Mesodermal cell (in vitro differentiated cells): ENCODE measurements at regions not wholly inside any gene's neighbourhood (a gene's known extent, or its start where the extent isn't known, plus 50 kb on each side); places are given as distances from the start of the nearest gene placed in this dataset.

Experiments used
- H3K27ac ChIP-seq: 2 replicates; pipeline ENCODE4 v1.7.0; 2013; ENCODE audit warnings: mild to moderate bottlenecking, low read depth, low read length, moderate library complexity; ENCODE audit not compliant: severe bottlenecking
- H3K36me3 ChIP-seq: 2 replicates; pipeline ENCODE4 v1.7.1; 2013; ENCODE audit warnings: mild to moderate bottlenecking, low read length, moderate library complexity; ENCODE audit not compliant: control insufficient read depth, insufficient read depth
- H3K4me1 ChIP-seq: one replicate; pipeline ENCODE4 v1.7.1; 2013; ENCODE audit warnings: mild to moderate bottlenecking, low read length; ENCODE audit not compliant: insufficient read depth, control insufficient read depth, poor library complexity, severe bottlenecking
- H3K4me3 ChIP-seq: 2 replicates; pipeline ENCODE4 v1.7.0; 2013; ENCODE audit warnings: low read length, control low read depth, mild to moderate bottlenecking; ENCODE audit not compliant: insufficient read depth, poor library complexity, severe bottlenecking; ENCODE audit errors: extremely low read depth
- H3K9me3 ChIP-seq: 2 replicates; pipeline ENCODE4 v1.7.1; 2013; ENCODE audit warnings: mild to moderate bottlenecking, low read length, moderate library complexity; ENCODE audit not compliant: control insufficient read depth
- WGBS, 2 experiments: methylation state at CpG; one replicate each; pipeline ENCODE4 v1.1.5; 2013; ENCODE audit warnings: missing lambda C conversion rate in 2 of 2; ENCODE audit not compliant: insufficient coverage in 2 of 2; 5-methylcytosine and 5-hydroxymethylcytosine counted together

DNA sequence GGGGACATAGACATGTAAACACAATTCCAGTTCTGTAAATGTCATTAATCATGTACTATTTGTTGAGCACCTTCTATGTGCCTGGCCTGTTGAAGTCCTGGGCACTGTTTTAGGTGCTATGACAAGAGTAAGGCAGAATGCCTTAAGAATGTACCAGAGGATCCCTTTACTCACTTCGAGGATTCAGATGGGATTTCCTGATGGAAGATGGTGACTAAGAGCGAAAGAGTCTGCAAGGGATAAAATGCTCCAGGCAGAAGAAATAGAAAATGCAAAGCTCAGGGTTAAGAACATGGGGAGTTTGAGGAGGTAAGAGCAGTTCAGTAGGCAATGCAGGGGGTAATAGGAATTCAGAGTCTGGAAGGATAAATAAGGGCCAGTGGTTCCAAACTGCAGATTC is 671.3 kb upstream of the TBX3 start:
- H3K4me3 ChIP-seq: no peak overlapping the region
- H3K4me1 ChIP-seq: peaks cover 10% of the 10 kb centered on the region
- 88 to 90% methylated on average over 2 of the region's 2 CpGs for WGBS, 2 experiments
- H3K27ac ChIP-seq: no peak overlapping the region
- H3K36me3 ChIP-seq: no peaks in the 10 kb centered on the region
- no peaks in the 10 kb centered on the region for H3K9me3 ChIP-seq

DNA sequence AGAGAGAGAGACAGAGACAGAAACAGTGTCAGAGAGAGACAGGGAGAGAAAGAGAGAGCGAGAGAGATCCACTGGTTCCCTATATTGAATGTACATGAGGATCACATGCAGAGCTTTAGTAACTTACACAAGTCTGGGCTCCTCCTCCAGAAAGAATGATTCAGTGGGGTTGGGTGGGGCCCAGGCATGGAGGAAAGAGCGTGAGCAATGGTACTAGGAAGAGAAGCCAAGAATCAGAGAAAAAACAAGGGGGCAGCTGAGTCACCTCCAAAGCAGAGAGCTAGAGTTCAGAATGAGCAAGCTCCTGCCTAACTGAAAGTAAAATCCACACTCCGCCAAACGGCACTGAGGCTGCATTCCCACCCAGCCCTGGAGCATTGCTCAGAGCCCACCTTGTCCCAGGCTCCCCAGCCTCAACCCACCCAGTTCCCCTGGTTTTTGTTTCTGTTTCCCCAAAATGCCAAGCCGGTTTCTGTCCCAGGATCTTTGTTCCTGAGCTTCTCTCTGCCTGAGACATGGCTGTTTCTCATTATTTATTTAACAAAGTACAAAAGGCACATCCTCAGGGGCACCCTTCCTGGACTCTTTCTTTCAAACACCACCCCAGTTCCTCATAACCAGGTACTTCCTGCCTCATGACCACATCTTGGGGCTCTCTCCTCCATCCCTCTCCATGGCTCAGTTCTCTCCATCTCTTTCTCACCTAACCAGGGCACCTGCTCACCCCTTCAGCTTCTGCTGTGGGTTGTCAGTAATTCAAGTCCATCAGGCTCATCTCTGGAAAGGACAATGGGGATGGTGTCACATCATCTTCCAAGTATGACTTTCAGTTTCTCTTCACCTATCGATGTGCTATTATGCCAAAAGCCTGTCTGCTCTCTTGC is 670.3 kb upstream of the TBX3 start:
- Histone ChIP-seq H3K36me3 (no peaks in the 10 kb centered on the region), H3K4me3 (no peak overlapping the region), H3K4me1 (peaks cover 10% of the 10 kb centered on the region), H3K9me3 (no peaks in the 10 kb centered on the region), H3K27ac (no peak overlapping the region)
- WGBS, 2 experiments: 84 to 89% methylated on average over 5 of the region's 6 CpGs

DNA sequence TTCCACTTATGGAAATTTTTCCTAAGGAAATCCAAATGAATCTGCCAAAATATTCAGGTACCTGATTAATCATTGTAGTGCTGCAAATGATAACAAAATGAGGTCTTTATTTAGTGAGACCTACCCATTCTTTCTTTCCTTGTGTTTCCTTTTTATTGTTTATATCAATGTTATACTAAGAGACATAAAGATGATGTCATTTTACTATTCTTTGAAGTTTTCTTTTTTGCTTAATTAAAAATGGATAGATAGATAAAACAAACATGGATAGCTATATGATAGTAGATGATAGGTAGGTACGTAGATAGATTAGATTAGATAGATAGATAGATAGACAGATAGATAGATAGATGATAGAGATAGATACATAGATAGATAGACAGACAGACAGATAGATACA is 669.5 kb upstream of the TBX3 start:
- H3K4me3 ChIP-seq: no peak overlapping the region
- H3K4me1 ChIP-seq: peaks cover 10% of the 10 kb centered on the region
- no peak overlapping the region for H3K27ac ChIP-seq
- WGBS, 2 experiments: 100% methylated on average over 1 of the region's 1 CpG; no CpG with 5 or more reads in 1 of the 2 experiments
- H3K36me3 ChIP-seq: no peaks in the 10 kb centered on the region
- no peaks in the 10 kb centered on the region for H3K9me3 ChIP-seq

DNA sequence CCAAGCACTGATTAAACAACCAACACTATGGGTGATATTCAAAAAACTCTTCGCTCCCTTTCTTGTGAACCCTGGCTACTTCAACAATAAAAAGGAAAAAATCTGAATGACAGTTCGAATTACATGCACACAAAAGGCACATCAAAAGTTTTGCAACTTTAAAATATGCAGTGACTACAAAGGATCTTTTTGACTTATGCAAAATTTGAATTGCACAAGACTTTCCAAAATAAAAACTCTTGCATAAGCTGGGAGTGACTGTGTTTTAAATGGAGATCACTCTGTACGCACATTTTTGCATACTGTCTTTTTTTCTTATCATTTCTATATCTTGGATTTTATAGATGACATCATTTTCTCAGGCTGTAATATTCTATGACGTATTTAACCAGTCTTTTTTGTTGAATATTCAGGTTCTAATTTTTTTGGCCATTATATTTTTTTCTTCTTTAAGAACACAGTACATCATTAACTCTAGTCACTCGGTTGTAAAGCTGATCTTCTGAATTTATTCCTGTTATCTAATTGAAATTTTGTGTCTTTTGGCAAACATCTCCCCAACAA is 667.6 kb upstream of the TBX3 start:
- no peak overlapping the region for H3K27ac ChIP-seq
- peaks cover 10% of the 10 kb centered on the region for H3K4me1 ChIP-seq
- 100% methylated on average over 1 of the region's 5 CpGs; no CpG with 5 or more reads in 1 of the 2 experiments for WGBS, 2 experiments
- no peaks in the 10 kb centered on the region for H3K36me3 ChIP-seq
- no peaks in the 10 kb centered on the region for H3K9me3 ChIP-seq
- H3K4me3 ChIP-seq: no peak overlapping the region

DNA sequence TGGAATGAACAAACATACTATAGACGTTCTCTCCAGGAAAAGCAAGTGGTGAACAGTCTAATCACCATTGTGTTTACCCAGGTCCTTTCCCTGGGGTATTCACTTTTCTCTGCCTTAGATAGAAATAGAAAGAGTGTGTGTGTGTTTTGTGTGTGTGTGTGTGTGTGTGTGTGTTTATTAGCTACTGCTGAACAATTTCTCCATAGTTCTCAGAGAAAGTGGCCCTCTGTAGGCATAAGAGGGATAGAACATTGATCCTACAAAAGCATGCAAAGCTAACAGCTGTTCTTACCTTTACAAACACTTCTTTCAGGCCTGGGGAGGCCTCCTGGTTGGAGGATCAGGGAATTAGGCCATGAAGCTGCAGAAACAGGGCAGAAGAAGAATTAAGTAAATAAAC is 665.7 kb upstream of the TBX3 start:
- peaks cover 6% of the 10 kb centered on the region for H3K4me1 ChIP-seq
- H3K4me3 ChIP-seq: no peak overlapping the region
- no peaks in the 10 kb centered on the region for H3K36me3 ChIP-seq
- no peak overlapping the region for H3K27ac ChIP-seq
- no peaks in the 10 kb centered on the region for H3K9me3 ChIP-seq
- no CpG with 5 or more reads among the region's 1 CpG for WGBS, 2 experiments

DNA sequence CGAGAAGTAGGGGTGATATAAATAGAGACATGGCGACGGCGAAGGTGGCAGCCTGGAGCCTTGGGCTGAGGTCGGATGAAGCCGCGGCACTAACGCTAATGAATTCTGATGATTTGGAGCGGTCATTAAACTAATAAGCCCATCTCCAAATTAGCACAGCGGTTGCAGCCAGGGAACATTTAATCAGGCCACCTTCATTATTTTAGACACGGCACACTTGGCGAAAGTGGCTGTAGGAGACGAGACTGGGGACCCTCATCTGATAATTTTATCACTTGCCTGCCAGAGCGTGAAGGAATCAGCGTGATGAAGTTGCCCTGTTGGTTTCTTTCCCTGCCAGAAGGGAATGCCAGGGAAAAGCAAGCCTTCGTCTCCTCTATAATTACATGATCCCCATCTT is 664.3 kb upstream of the TBX3 start:
- H3K27ac ChIP-seq: no peak overlapping the region
- no peaks in the 10 kb centered on the region for H3K36me3 ChIP-seq
- peaks cover 5% of the 10 kb centered on the region for H3K9me3 ChIP-seq
- no peaks in the 10 kb centered on the region for H3K4me1 ChIP-seq
- no peak overlapping the region for H3K4me3 ChIP-seq
- WGBS, 2 experiments: 93 to 95% methylated on average over 11 to 13 of the region's 16 CpGs

DNA sequence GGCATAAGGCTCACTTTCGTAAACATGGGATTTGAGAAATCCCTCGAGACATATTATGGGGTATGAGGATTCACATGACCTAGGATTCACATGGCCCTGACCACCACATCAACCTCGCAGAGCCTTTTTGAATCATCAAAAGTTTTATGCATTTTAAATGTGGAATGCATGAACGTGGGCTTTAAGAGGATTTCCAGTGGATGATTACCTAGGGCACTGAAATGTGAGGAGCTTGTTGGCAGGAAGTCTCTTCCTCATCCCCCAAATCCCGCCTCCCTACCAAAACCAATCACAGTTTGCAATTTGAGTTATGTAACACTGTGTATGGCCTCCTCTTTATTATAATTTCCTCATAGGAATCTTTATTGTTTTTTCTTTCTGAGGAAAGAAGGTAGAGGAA is 659.6 kb upstream of the TBX3 start:
- Histone ChIP-seq H3K4me1 (peaks cover 3% of the 10 kb centered on the region), H3K4me3 (no peak overlapping the region), H3K36me3 (no peaks in the 10 kb centered on the region), H3K27ac (no peak overlapping the region), H3K9me3 (peaks cover 13% of the 10 kb centered on the region)
- WGBS, 2 experiments: 80 to 100% methylated on average over 1 of the region's 5 CpGs

DNA sequence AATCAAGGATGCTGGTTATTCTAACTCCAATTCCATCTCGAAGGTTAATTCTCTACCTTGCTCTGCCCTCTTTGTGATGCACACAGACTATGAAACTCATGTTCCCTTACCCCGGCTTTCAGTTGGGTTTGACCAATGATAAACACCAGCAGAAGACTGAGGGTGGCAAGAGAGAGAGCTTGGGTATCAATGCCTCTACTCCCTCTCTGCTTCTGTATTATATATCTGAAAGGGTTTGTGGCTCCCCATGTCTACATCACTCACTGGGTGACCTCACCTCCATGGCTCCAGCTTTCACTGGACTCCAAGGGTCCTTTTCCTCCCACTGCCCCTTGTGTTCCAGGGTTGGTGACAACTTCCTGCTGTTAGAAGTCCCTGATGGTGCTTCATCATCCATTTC is 659.0 kb upstream of the TBX3 start:
- Histone ChIP-seq H3K27ac (no peak overlapping the region), H3K36me3 (no peaks in the 10 kb centered on the region), H3K4me3 (no peak overlapping the region), H3K9me3 (peaks cover 13% of the 10 kb centered on the region), H3K4me1 (peaks cover 3% of the 10 kb centered on the region)
- 88 to 100% methylated on average over 1 of the region's 2 CpGs for WGBS, 2 experiments

DNA sequence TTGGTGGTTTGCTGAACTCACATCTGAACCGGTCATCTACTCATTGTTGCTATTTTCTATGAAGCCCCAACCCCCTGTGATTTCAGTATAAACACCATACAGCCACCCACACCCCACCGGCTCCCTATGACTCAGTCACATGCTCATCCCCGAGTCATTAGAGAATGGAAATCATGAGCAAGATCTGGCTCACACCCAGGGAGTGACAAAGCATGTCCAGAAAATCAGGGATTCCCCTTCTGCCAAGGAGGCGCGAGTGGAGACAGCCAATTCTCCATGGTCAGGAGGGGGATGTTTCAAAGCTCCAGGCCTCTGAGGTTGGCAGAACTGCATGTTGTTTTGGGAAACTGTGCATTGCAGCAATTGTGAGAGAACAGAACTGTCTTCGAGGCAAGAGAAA is 657.5 kb upstream of the TBX3 start:
- 83% methylated on average over 3 to 5 of the region's 6 CpGs for WGBS, 2 experiments
- Histone ChIP-seq H3K27ac (peak overlapping the region; percentile 44), H3K9me3 (peaks cover 13% of the 10 kb centered on the region), H3K4me1 (peaks cover 3% of the 10 kb centered on the region), H3K4me3 (no peak overlapping the region), H3K36me3 (no peaks in the 10 kb centered on the region)

DNA sequence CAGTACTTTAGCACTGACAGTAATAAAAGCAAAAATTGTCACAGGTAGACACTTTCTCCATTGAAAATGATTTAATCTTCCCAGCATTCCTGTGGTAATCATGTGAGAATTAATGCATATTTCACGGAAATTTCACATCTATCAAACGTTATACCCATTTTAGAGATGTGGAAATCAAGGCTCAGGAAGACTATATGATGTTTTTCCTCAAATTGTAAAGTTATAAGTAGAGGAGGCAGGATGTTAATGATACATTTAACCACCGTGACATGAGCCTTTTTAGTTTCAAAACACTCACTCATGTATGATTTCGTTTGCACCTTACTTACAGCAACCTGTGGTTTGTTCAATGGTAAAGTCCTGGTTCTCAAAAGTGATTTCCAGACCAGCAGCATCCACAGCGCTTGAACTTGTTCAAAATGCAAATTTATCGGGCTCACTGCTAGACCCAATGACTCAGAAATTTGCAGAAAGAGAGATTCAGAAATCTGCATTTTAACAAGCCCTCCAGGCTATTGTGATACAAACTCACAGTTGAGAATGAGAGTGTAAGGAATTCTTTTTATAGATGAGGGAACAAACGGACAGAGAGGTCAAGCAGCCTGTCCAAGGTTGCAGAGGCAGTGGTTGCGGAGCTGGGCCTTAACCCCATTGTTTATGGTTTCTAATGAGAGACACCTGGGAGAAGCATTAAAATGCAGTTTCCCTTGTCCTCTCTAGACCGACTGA is 654.8 kb upstream of the TBX3 start:
- Histone ChIP-seq H3K9me3 (peaks cover 12% of the 10 kb centered on the region), H3K27ac (no peak overlapping the region), H3K4me3 (no peak overlapping the region), H3K36me3 (no peaks in the 10 kb centered on the region), H3K4me1 (peaks cover 3% of the 10 kb centered on the region)
- 68 to 76% methylated on average over 5 to 6 of the region's 9 CpGs for WGBS, 2 experiments
